Neural cell (in vitro differentiated cells): ENCODE measurements at regions not wholly inside any gene's neighbourhood (a gene's known extent, or its start where the extent isn't known, plus 50 kb on each side); places are given as distances from the start of the nearest gene placed in this dataset.

ENCODE experiments used
- H2AFZ ChIP-seq: fragments of 200-600, 300-800 bp; sonication (generic), shearing (Covaris generic); 2 replicates; pipeline ENCODE4 v1.6.0; 2014; ENCODE audit warnings: low read depth, mild to moderate bottlenecking, antibody characterized with exemption, low read length, moderate library complexity
- H3F3A ChIP-seq: fragments of 200-600 bp; shearing (Covaris generic); 2 replicates; pipeline ENCODE4 v1.6.1; 2016; ENCODE audit warnings: mild to moderate bottlenecking, moderate library complexity, mixed read lengths, antibody characterized with exemption, low read length; ENCODE audit not compliant: insufficient read depth, poor library complexity, severe bottlenecking
- H3K27ac ChIP-seq: fragments of 200-600, 300-800 bp; sonication (generic), shearing (Covaris generic); 2 replicates; pipeline ENCODE4 v1.5.1; 2014; ENCODE audit warnings: mild to moderate bottlenecking, low read length, moderate library complexity
- H3K27me3 ChIP-seq: fragments of 300-800, 200-600 bp; sonication (generic), shearing (Covaris generic); 2 replicates; pipeline ENCODE4 v1.6.0; 2014; ENCODE audit warnings: mild to moderate bottlenecking, low read depth, low read length, moderate library complexity; ENCODE audit not compliant: insufficient read depth
- H3K36me3 ChIP-seq: fragments of 300-800, 200-600 bp; sonication (generic), shearing (Covaris generic); 2 replicates; pipeline ENCODE4 v1.5.1; 2014; ENCODE audit warnings: mild to moderate bottlenecking, antibody characterized with exemption, low read length, moderate library complexity; ENCODE audit not compliant: insufficient read depth
- H3K4me2 ChIP-seq: fragments of 300-800, 200-600 bp; sonication (generic), shearing (Covaris generic); 2 replicates; pipeline ENCODE4 v1.6.0; 2014; ENCODE audit warnings: mild to moderate bottlenecking, low read length
- H3K4me3 ChIP-seq: fragments of 300-800, 200-600 bp; sonication (generic), shearing (Covaris generic); 2 replicates; pipeline ENCODE4 v1.5.1; 2014; ENCODE audit warnings: mild to moderate bottlenecking, low read length, moderate library complexity
- H3K79me2 ChIP-seq: fragments of 200-600 bp; shearing (Covaris generic); replicated peaks from 2 replicates; pipeline ENCODE4 v1.6.0; 2014; ENCODE audit warnings: mild to moderate bottlenecking, low read length, moderate library complexity; ENCODE audit not compliant: insufficient read depth
- H3K9ac ChIP-seq: fragments of 300-800, 200-600 bp; sonication (generic), shearing (Covaris generic); 2 replicates; pipeline ENCODE4 v1.6.1; 2016; ENCODE audit warnings: mild to moderate bottlenecking, low read length, mixed read lengths
- H3K9me2 ChIP-seq: fragments of 200-600 bp; shearing (Covaris generic); 2 replicates; pipeline ENCODE4 v1.6.1; 2016; ENCODE audit warnings: mild to moderate bottlenecking, low read length, mixed read lengths; ENCODE audit not compliant: insufficient read depth
- H3K9me3 ChIP-seq: fragments of 200-600, 300-800 bp; sonication (generic), shearing (Covaris generic); 2 replicates; pipeline ENCODE4 v1.6.1; 2016; ENCODE audit warnings: mild to moderate bottlenecking, mixed run types, low read length, moderate library complexity, mixed read lengths
- H4K20me1 ChIP-seq: fragments of 200-600 bp; shearing (Covaris generic); 2 replicates; pipeline ENCODE4 v1.6.1; 2016; ENCODE audit warnings: mild to moderate bottlenecking, mixed run types; ENCODE audit not compliant: insufficient read depth
- CTCF ChIP-seq: fragments of 450-650 bp; IDR thresholded peaks from 2 replicates; pipeline ENCODE4 v1.5.1; 2014; ENCODE audit warnings: antibody characterized with exemption, mild to moderate bottlenecking, moderate library complexity; ENCODE audit not compliant: poor library complexity, severe bottlenecking
- EP300 ChIP-seq: fragments of 450-650 bp; conservative IDR thresholded peaks from 2 replicates; pipeline ENCODE4 v1.6.1; 2014; ENCODE audit warnings: antibody characterized with exemption, mild to moderate bottlenecking, moderate library complexity; ENCODE audit not compliant: poor library complexity, severe bottlenecking
- EZH2 ChIP-seq: fragments of 200-600, 300-800 bp; shearing (Covaris generic), sonication (generic); IDR thresholded peaks from 2 replicates; pipeline ENCODE4 v1.6.1; 2014; ENCODE audit warnings: antibody characterized with exemption, low read length, borderline replicate concordance, mild to moderate bottlenecking; ENCODE audit not compliant: insufficient read depth, poor library complexity, severe bottlenecking
- MXI1 ChIP-seq: fragments of 450-650 bp; conservative IDR thresholded peaks from 2 replicates; pipeline ENCODE4 v1.6.1; 2014; ENCODE audit warnings: antibody characterized with exemption, mild to moderate bottlenecking; ENCODE audit not compliant: poor library complexity, severe bottlenecking
- POLR2AphosphoS5 ChIP-seq: IDR thresholded peaks from 2 replicates; pipeline ENCODE4 v1.6.1; 2012
- RAD21 ChIP-seq: fragments of 450-650 bp; conservative IDR thresholded peaks from 2 replicates; pipeline ENCODE4 v1.6.1; 2014; ENCODE audit warnings: antibody characterized with exemption, mild to moderate bottlenecking, moderate library complexity
- REST ChIP-seq: IDR thresholded peaks from 2 replicates; pipeline ENCODE4 v1.6.1; 2012; ENCODE audit warnings: borderline replicate concordance
- SMC3 ChIP-seq: fragments of 450-650 bp; conservative IDR thresholded peaks from 2 replicates; pipeline ENCODE4 v1.6.1; 2014; ENCODE audit warnings: antibody characterized with exemption, mild to moderate bottlenecking, moderate library complexity; ENCODE audit not compliant: poor library complexity
- TAF1 ChIP-seq: IDR thresholded peaks from 2 replicates; pipeline ENCODE4 v1.6.1; 2012; ENCODE audit warnings: low read depth

DNA sequence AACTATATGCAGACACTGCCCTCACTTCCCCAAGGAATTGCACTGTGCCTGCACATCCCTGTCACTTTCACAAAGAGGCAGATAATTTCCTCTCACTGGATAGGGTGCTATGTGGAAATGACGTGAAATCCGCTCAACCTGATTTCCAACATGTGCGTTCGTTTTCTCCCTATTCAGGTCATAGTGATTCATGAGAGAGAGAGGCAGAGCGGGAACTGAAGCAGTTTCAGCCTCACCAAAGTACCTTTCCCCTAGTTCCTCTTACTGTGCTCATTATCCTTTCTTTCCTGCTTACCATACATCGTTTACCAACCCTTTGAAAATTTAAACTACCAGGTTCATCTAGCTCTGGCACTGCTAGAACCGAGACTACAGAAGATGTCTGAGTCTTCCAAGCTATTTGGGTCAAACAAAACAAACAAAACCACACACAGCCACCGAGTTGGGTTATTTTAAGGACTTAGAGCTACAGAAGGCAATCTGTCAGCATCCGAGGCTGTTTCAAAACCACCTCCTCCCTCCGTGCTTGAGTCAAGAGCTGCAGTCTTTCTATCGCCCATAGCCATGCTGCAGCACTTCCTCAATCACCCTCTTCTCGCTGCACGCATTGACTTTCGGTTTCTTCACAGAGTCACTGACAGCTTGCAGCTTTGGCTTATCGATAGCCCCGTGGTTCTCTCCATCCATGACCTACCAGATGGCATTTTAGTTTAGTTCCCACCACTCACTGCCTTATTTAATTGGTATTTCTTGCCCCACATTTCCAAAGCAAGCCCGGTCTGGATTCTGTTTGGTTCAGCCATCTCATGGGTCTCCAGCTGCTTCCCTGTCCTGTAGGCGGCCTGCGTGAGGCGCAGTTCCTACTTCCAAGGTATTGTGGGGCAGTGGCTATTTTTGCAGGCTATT is 1395.8 kb downstream of the EFNB2 start:
- Histone ChIP-seq H3K79me2 (no peaks in the 10 kb centered on the region), H3K27ac (no peak overlapping the region), H3K4me3 (no peak overlapping the region), H4K20me1 (no peaks in the 10 kb centered on the region), H3K36me3 (no peaks in the 10 kb centered on the region), H3K9me2 (no peaks in the 10 kb centered on the region), H3K9ac (no peak overlapping the region), H3K4me2 (no peak overlapping the region), H3K27me3 (no peaks in the 10 kb centered on the region), H3F3A (no peaks in the 10 kb centered on the region), H2AFZ (no peak overlapping the region), H3K9me3 (no peaks in the 10 kb centered on the region)
- TF ChIP-seq RAD21 (no peak), MXI1 (no peak), REST (no peak), TAF1 (no peak), SMC3 (no peak), EZH2 (no peak), CTCF (no peak), POLR2AphosphoS5 (no peak), EP300 (no peak)

DNA sequence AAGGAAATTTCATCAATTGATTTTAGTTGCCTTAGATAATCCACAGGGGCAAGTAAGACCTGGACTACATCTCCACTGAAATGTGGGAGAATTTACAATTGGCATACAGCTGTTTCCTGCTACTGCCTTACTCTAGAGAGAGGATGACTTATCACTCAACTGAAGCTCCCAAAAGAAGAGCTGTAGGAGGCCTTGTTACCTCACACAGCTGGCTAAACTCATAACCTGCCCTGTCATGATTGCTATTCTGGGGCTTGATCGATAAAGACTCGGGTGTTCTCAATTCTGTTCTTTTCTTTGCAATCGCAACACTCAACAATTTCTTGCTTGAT is 1396.4 kb downstream of the EFNB2 start:
- H3F3A ChIP-seq = no peaks in the 10 kb centered on the region
- H3K27me3 ChIP-seq = no peaks in the 10 kb centered on the region
- H4K20me1 ChIP-seq = no peaks in the 10 kb centered on the region
- no peaks in the 10 kb centered on the region for H3K36me3 ChIP-seq
- no peak overlapping the region for H3K4me3 ChIP-seq
- no peak overlapping the region for H2AFZ ChIP-seq
- H3K27ac ChIP-seq = no peak overlapping the region
- H3K79me2 ChIP-seq = no peaks in the 10 kb centered on the region
- no peaks in the 10 kb centered on the region for H3K9me3 ChIP-seq
- H3K9me2 ChIP-seq = no peaks in the 10 kb centered on the region
- H3K9ac ChIP-seq = no peak overlapping the region
- H3K4me2 ChIP-seq = no peak overlapping the region
- TF ChIP-seq SMC3 (no peak), EP300 (no peak)
